GM19023 (cell line): ENCODE measurements at regions not wholly inside any gene's neighbourhood (a gene's known extent, or its start where the extent isn't known, plus 50 kb on each side); places are given as distances from the start of the nearest gene placed in this dataset.

Experiments used
- ATAC-seq: cut with Tn5 transposase; IDR thresholded peaks from one replicate; pipeline ENCODE4 v1.9.1; 2021; ENCODE audit warnings: mild to moderate bottlenecking, moderate library complexity; ENCODE audit not compliant: unreplicated experiment

GRCh38 chr1:5393603-5394002, 598.6 kb downstream of the NPHP4 start:
- no peak for ATAC-seq

GRCh38 chr1:5393146-5393545, 599.1 kb downstream of the NPHP4 start:
- ATAC-seq, result no peak

- no peak for ATAC-seq
Measured at GRCh38 chr1:5391725-5392124, 600.5 kb downstream of the NPHP4 start.

- no peak for ATAC-seq
Measured at GRCh38 chr1:5390504-5390903, 601.7 kb downstream of the NPHP4 start.

GRCh38 chr1:5389101-5389885, 602.9 kb downstream of the NPHP4 start:
- ATAC-seq, result no peak

GRCh38 chr1:5388622-5389021, 603.6 kb downstream of the NPHP4 start:
- ATAC-seq, result no peak

GRCh38 chr1:5386371-5386770, 605.9 kb downstream of the NPHP4 start:
- no peak for ATAC-seq

- no peak for ATAC-seq
Measured at GRCh38 chr1:5385956-5386355, 606.3 kb downstream of the NPHP4 start.

GRCh38 chr1:5385096-5385799, 607.0 kb downstream of the NPHP4 start:
- no peak for ATAC-seq

- no peak for ATAC-seq
Measured at GRCh38 chr1:5381491-5381890, 610.7 kb downstream of the NPHP4 start.

- ATAC-seq, result no peak
Measured at GRCh38 chr1:5379176-5379759, 613.0 kb downstream of the NPHP4 start.

GRCh38 chr1:5376538-5377247, 615.5 kb downstream of the NPHP4 start:
- ATAC-seq, result no peak

- no peak for ATAC-seq
Measured at GRCh38 chr1:5375481-5375880, 616.7 kb downstream of the NPHP4 start.

- ATAC-seq, result no peak
Measured at GRCh38 chr1:5374192-5374591, 618.0 kb downstream of the NPHP4 start.

GRCh38 chr1:5373281-5373680, 618.9 kb downstream of the NPHP4 start:
- ATAC-seq, result no peak

- no peak for ATAC-seq
Measured at GRCh38 chr1:5371270-5371669, 621.0 kb downstream of the NPHP4 start.

- ATAC-seq, result no peak
Measured at GRCh38 chr1:5370311-5370710, 621.9 kb downstream of the NPHP4 start.

- no peak for ATAC-seq
Measured at GRCh38 chr1:5369223-5369622, 623.0 kb downstream of the NPHP4 start.

- ATAC-seq, result no peak
Measured at GRCh38 chr1:5368201-5368600, 624.0 kb downstream of the NPHP4 start.

GRCh38 chr1:5367306-5367705, 624.9 kb downstream of the NPHP4 start:
- ATAC-seq, result no peak

GRCh38 chr1:5365751-5366150, 626.5 kb downstream of the NPHP4 start:
- ATAC-seq, result no peak
